ENCODE measurements at regions not wholly inside any gene's neighbourhood (a gene's known extent, or its start where the extent isn't known, plus 50 kb on each side); places are given as distances from the start of the nearest gene placed in this dataset.

- no peak for DNase-seq (ENCODE audit: low spot score)
Measured at GRCh38 chr14:54173802-54174201, 217.2 kb upstream of the BMP4 start.

- no peak for DNase-seq (ENCODE audit: low spot score)
Measured at GRCh38 chr14:54174457-54174856, 217.8 kb upstream of the BMP4 start.

- DNase-seq (ENCODE audit: low spot score), result peak; percentile 69
Measured at GRCh38 chr14:54175298-54175942, 218.8 kb upstream of the BMP4 start.

GRCh38 chr14:54177019-54177418 lies 219.8 kb upstream of the CDKN3 start:
- DNase-seq (ENCODE audit: low spot score), result no peak

- no peak for DNase-seq (ENCODE audit: low spot score)
Measured at GRCh38 chr14:54177641-54178621, 218.9 kb upstream of the CDKN3 start.

GRCh38 chr14:54182419-54183045 lies 214.3 kb upstream of the CDKN3 start:
- DNase-seq (ENCODE audit: low spot score), result no peak

- peak; percentile 59 for DNase-seq (ENCODE audit: low spot score)
Measured at GRCh38 chr14:54186821-54187763, 209.7 kb upstream of the CDKN3 start.

GRCh38 chr14:54188064-54188666 lies 208.6 kb upstream of the CDKN3 start:
- no peak for DNase-seq (ENCODE audit: low spot score)

- no peak for DNase-seq (ENCODE audit: low spot score)
Measured at GRCh38 chr14:54189333-54189732, 207.5 kb upstream of the CDKN3 start.

- no peak for DNase-seq (ENCODE audit: low spot score)
Measured at GRCh38 chr14:54189748-54190354, 207.0 kb upstream of the CDKN3 start.

GRCh38 chr14:54191846-54192245 lies 205.0 kb upstream of the CDKN3 start:
- DNase-seq (ENCODE audit: low spot score), result no peak

- no peak for DNase-seq (ENCODE audit: low spot score)
Measured at GRCh38 chr14:54192610-54193009, 204.2 kb upstream of the CDKN3 start.

- DNase-seq (ENCODE audit: low spot score), result no peak
Measured at GRCh38 chr14:54193871-54194270, 202.9 kb upstream of the CDKN3 start.

- no peak for DNase-seq (ENCODE audit: low spot score)
Measured at GRCh38 chr14:54194501-54194900, 202.3 kb upstream of the CDKN3 start.

GRCh38 chr14:54197369-54197768 lies 199.4 kb upstream of the CDKN3 start:
- DNase-seq (ENCODE audit: low spot score), result no peak

- DNase-seq (ENCODE audit: low spot score), result no peak
Measured at GRCh38 chr14:54200726-54201125, 196.1 kb upstream of the CDKN3 start.

GRCh38 chr14:54202288-54202687 lies 194.5 kb upstream of the CDKN3 start:
- DNase-seq (ENCODE audit: low spot score), result no peak

GRCh38 chr14:54206516-54206915 lies 190.3 kb upstream of the CDKN3 start:
- DNase-seq (ENCODE audit: low spot score), result no peak

GRCh38 chr14:54207075-54207474 lies 189.7 kb upstream of the CDKN3 start:
- no peak for DNase-seq (ENCODE audit: low spot score)

All from SK-N-DZ (cell line).